Activated CD4-positive, alpha-beta T cell treated with anti-CD3 and anti-CD28 coated beads, Interleukin-2, amount 10 ng/mL, durations not matched to agents 7 days and 5 days (primary cell): ENCODE measurements at regions not wholly inside any gene's neighbourhood (a gene's known extent, or its start where the extent isn't known, plus 50 kb on each side); places are given as distances from the start of the nearest gene placed in this dataset.
"Not testable (repeated sequence)": the region's sequence is repeated elsewhere in the genome, so short reads cannot be mapped to it uniquely, and the experiment has no call there.

Experiments
- CTCF ChIA-PET: fragments of 350-600 bp; sonication (Branson Sonifier 250); formaldehyde crosslinking; loops from one replicate; lab custom pipeline; 2021; ENCODE audit warnings: antibody characterized with exemption; lab: Charles Lee
- POLR2A ChIA-PET: fragments of 350-600 bp; sonication (Branson Sonifier 250); formaldehyde crosslinking; loops from one replicate; lab custom pipeline; 2021; ENCODE audit warnings: antibody characterized with exemption; lab: Charles Lee
- DNase-seq: peaks from one replicate; pipeline ENCODE4 v3.0.0-alpha.2; 2020
- H3K27ac Mint-ChIP-seq: one replicate; pipeline ENCODE4 v1.8.0; 2021; ENCODE audit warnings: mild to moderate bottlenecking, moderate library complexity, mixed read lengths
- H3K27me3 Mint-ChIP-seq: one replicate; pipeline ENCODE4 v1.8.0; 2021; ENCODE audit warnings: mixed read lengths
- H3K36me3 Mint-ChIP-seq: one replicate; pipeline ENCODE4 v1.8.0; 2021; ENCODE audit warnings: low read depth, mixed read lengths
- H3K4me1 Mint-ChIP-seq: one replicate; pipeline ENCODE4 v1.8.0; 2021; ENCODE audit warnings: mixed read lengths
- H3K4me3 Mint-ChIP-seq: one replicate; pipeline ENCODE4 v1.8.0; 2021; ENCODE audit warnings: mild to moderate bottlenecking, moderate library complexity, mixed read lengths
- H3K9me3 Mint-ChIP-seq: one replicate; pipeline ENCODE4 v1.8.0; 2021; ENCODE audit warnings: mixed read lengths

- POLR2A ChIA-PET, result interaction anchor here (0.6 to 7.5 kb wide), 4 partner anchors 11 to 1117 kb away, joined by 3 to 232 read pairs (median 8); a partner anchor contains a TSS
- H3K4me3 Mint-ChIP-seq, result no peak overlapping the region
- H3K4me1 Mint-ChIP-seq, result peaks cover 39% of the 10 kb centered on the region
- peak overlapping the region; percentile 42 for H3K27ac Mint-ChIP-seq
- DNase-seq, result no peak
- H3K36me3 Mint-ChIP-seq, result peaks cover 26% of the 10 kb centered on the region
- no peaks in the 10 kb centered on the region for H3K27me3 Mint-ChIP-seq
- CTCF ChIA-PET, result interaction anchor here (0.8 to 1.6 kb wide), 2 partner anchors 10 to 664 kb away, joined by 4 read pairs; a partner anchor contains a TSS
- H3K9me3 Mint-ChIP-seq, result no peaks in the 10 kb centered on the region
These were observed 104.0 kb upstream of the PRSS16 start for GRCh38 chr6:27143474-27144026.

- Mint-ChIP-seq H3K4me1 (peaks cover 39% of the 10 kb centered on the region), H3K4me3 (no peak overlapping the region), H3K9me3 (no peaks in the 10 kb centered on the region), H3K36me3 (peaks cover 20% of the 10 kb centered on the region), H3K27ac (no peak overlapping the region), H3K27me3 (no peaks in the 10 kb centered on the region)
- ChIA-PET CTCF (interaction anchor here (1.6 kb wide), 1 partner anchor 11 kb away, joined by 4 read pairs; no protein-coding TSS in a partner anchor), POLR2A (interaction anchor here (0.5 to 7.5 kb wide), 8 partner anchors 12 to 947 kb away, joined by 3 to 232 read pairs (median 4); a partner anchor contains a TSS)
- DNase-seq, result no peak
These were observed 102.8 kb upstream of the PRSS16 start for GRCh38 chr6:27144740-27145079.

- peaks cover 34% of the 10 kb centered on the region for H3K4me1 Mint-ChIP-seq
- H3K27ac Mint-ChIP-seq, result no peak overlapping the region
- H3K36me3 Mint-ChIP-seq, result peaks cover 18% of the 10 kb centered on the region
- no peaks in the 10 kb centered on the region for H3K9me3 Mint-ChIP-seq
- ChIA-PET CTCF (interaction anchor here (3.5 kb wide), 1 partner anchor 13 kb away, joined by 18 read pairs; a partner anchor contains a TSS), POLR2A (interaction anchor here (0.8 to 7.5 kb wide), 19 partner anchors 9 to 1119 kb away, joined by 3 to 232 read pairs (median 8); a partner anchor contains a TSS)
- no peak overlapping the region for H3K4me3 Mint-ChIP-seq
- H3K27me3 Mint-ChIP-seq, result no peaks in the 10 kb centered on the region
- peak; percentile 86 for DNase-seq
These were observed 101.6 kb upstream of the PRSS16 start for GRCh38 chr6:27145731-27146455.

- CTCF ChIA-PET, result interaction anchor here (0.9 to 3.5 kb wide), 3 partner anchors 10 to 13 kb away, joined by 3 to 18 read pairs (median 5); a partner anchor contains a TSS
- not testable (repeated sequence) for H3K27ac Mint-ChIP-seq
These were observed 101.1 kb upstream of the PRSS16 start for GRCh38 chr6:27146456-27146705.

GRCh38 chr6:27146706-27147505, 100.6 kb upstream of the PRSS16 start:
- Mint-ChIP-seq H3K4me1 (peaks cover 24% of the 10 kb centered on the region), H3K27ac (no peak overlapping the region), H3K36me3 (peaks cover 13% of the 10 kb centered on the region), H3K9me3 (no peaks in the 10 kb centered on the region), H3K27me3 (no peaks in the 10 kb centered on the region), H3K4me3 (no peak overlapping the region)
- DNase-seq, result peak; percentile 88
- ChIA-PET CTCF (interaction anchor here (0.7 to 3.5 kb wide), 7 partner anchors 9 to 1129 kb away, joined by 3 to 18 read pairs (median 5); a partner anchor contains a TSS), POLR2A (interaction anchor here (0.6 to 7.5 kb wide), 31 partner anchors 8 to 1120 kb away, joined by 3 to 232 read pairs (median 7); a partner anchor contains a TSS)

More at GRCh38 chr6:27146456-27146705, 101.1 kb upstream of the PRSS16 start:
- H3K4me3 Mint-ChIP-seq, H3K27me3 Mint-ChIP-seq, H3K9me3 Mint-ChIP-seq, DNase-seq: not testable (repeated sequence)
- H3K36me3 Mint-ChIP-seq, result peaks cover 18% of the 10 kb centered on the region
- H3K4me1 Mint-ChIP-seq, result peaks cover 29% of the 10 kb centered on the region
- POLR2A ChIA-PET, result interaction anchor here (0.6 to 7.5 kb wide), 21 partner anchors 8 to 1120 kb away, joined by 3 to 232 read pairs (median 12); a partner anchor contains a TSS

- peak overlapping the region; percentile 28 for H3K4me3 Mint-ChIP-seq
- DNase-seq, result no peak
- peaks cover 24% of the 10 kb centered on the region for H3K4me1 Mint-ChIP-seq
- peaks cover 10% of the 10 kb centered on the region for H3K36me3 Mint-ChIP-seq
- H3K27ac Mint-ChIP-seq, result peak overlapping the region; percentile 6
- H3K9me3 Mint-ChIP-seq, result no peaks in the 10 kb centered on the region
- CTCF ChIA-PET, result interaction anchor here (0.8 to 3.5 kb wide), 4 partner anchors 15 to 747 kb away, joined by 3 to 18 read pairs (median 4); a partner anchor contains a TSS
- no peaks in the 10 kb centered on the region for H3K27me3 Mint-ChIP-seq
- POLR2A ChIA-PET, result interaction anchor here (0.6 to 7.5 kb wide), 5 partner anchors 16 to 717 kb away, joined by 3 to 232 read pairs (median 28); a partner anchor contains a TSS
These were observed 99.1 kb upstream of the PRSS16 start for GRCh38 chr6:27148404-27148795.

- peak overlapping the region; percentile 77 for H3K27ac Mint-ChIP-seq
These were observed 98.4 kb upstream of the PRSS16 start for GRCh38 chr6:27149150-27149549.

GRCh38 chr6:27154696-27155095, 92.8 kb upstream of the PRSS16 start:
- H3K27ac Mint-ChIP-seq, result peak overlapping the region; percentile 88
- H3K4me3 Mint-ChIP-seq, result peak overlapping the region; percentile 50
- CTCF ChIA-PET, result interaction anchor here (1.0 to 2.3 kb wide), 7 partner anchors 20 to 644 kb away, joined by 3 to 8 read pairs (median 3); no protein-coding TSS in a partner anchor
- no peaks in the 10 kb centered on the region for H3K27me3 Mint-ChIP-seq
- no peaks in the 10 kb centered on the region for H3K9me3 Mint-ChIP-seq
- peaks cover 49% of the 10 kb centered on the region for H3K4me1 Mint-ChIP-seq
- no peak for DNase-seq
- POLR2A ChIA-PET, result interaction anchor here (1.1 to 4.4 kb wide), 3 partner anchors 8 to 653 kb away, joined by 5 to 23 read pairs (median 13); a partner anchor contains a TSS
- no peaks in the 10 kb centered on the region for H3K36me3 Mint-ChIP-seq

More at GRCh38 chr6:27149150-27149549, 98.4 kb upstream of the PRSS16 start:
- Mint-ChIP-seq H3K9me3 (no peaks in the 10 kb centered on the region), H3K27me3 (no peaks in the 10 kb centered on the region), H3K4me1 (peaks cover 22% of the 10 kb centered on the region), H3K4me3 (peak overlapping the region; percentile 43), H3K36me3 (peaks cover 5% of the 10 kb centered on the region)
- ChIA-PET CTCF (interaction anchor here (0.7 to 1.4 kb wide), 5 partner anchors 22 to 1089 kb away, joined by 3 to 6 read pairs (median 4); no protein-coding TSS in a partner anchor), POLR2A (interaction anchor here (0.6 to 7.5 kb wide), 2 partner anchors 17 to 658 kb away, joined by 3 to 232 read pairs; a partner anchor contains a TSS)
- no peak for DNase-seq

- H3K27me3 Mint-ChIP-seq, result no peaks in the 10 kb centered on the region
- ChIA-PET CTCF (interaction anchor here (0.6 to 2.0 kb wide), 5 partner anchors 10 to 633 kb away, joined by 3 to 5 read pairs (median 5); partner anchors contain the start of gene ZNF391), POLR2A (interaction anchor here (4.4 kb wide), 1 partner anchor 25 kb away, joined by 23 read pairs; a partner anchor contains a TSS)
- H3K36me3 Mint-ChIP-seq, result no peaks in the 10 kb centered on the region
- no peaks in the 10 kb centered on the region for H3K9me3 Mint-ChIP-seq
- H3K4me3 Mint-ChIP-seq, result peak overlapping the region; percentile 68
- peaks cover 56% of the 10 kb centered on the region for H3K4me1 Mint-ChIP-seq
- H3K27ac Mint-ChIP-seq, result peak overlapping the region; percentile 90
- no peak for DNase-seq
These were observed 90.5 kb upstream of the PRSS16 start for GRCh38 chr6:27156874-27157458.

- POLR2A ChIA-PET, result no interaction called here
- Mint-ChIP-seq H3K4me1 (peaks cover 54% of the 10 kb centered on the region), H3K27ac (peak overlapping the region; percentile 90), H3K36me3 (no peaks in the 10 kb centered on the region), H3K4me3 (peak overlapping the region; percentile 68), H3K9me3 (no peaks in the 10 kb centered on the region), H3K27me3 (no peaks in the 10 kb centered on the region)
- peak; percentile 83 for DNase-seq
- CTCF ChIA-PET, result interaction anchor here (0.6 to 1.0 kb wide), 4 partner anchors 30 to 632 kb away, joined by 3 to 5 read pairs (median 4); partner anchors contain the start of gene ZNF391
These were observed 89.8 kb upstream of the PRSS16 start for GRCh38 chr6:27157459-27158315.

GRCh38 chr6:27158316-27158643, 89.2 kb upstream of the PRSS16 start:
- H3K4me1 Mint-ChIP-seq, result peaks cover 53% of the 10 kb centered on the region
- peak overlapping the region; percentile 90 for H3K27ac Mint-ChIP-seq
- POLR2A ChIA-PET, result no interaction called here
- no peaks in the 10 kb centered on the region for H3K9me3 Mint-ChIP-seq
- H3K4me3 Mint-ChIP-seq, result peak overlapping the region; percentile 68
- DNase-seq, result no peak
- H3K36me3 Mint-ChIP-seq, result no peaks in the 10 kb centered on the region
- CTCF ChIA-PET, result interaction anchor here (2.7 kb wide), 1 partner anchor 31 kb away, joined by 8 read pairs; no protein-coding TSS in a partner anchor
- H3K27me3 Mint-ChIP-seq, result no peaks in the 10 kb centered on the region
